WTC11 (cell line): ENCODE measurements at regions not wholly inside any gene's neighbourhood (a gene's known extent, or its start where the extent isn't known, plus 50 kb on each side); places are given as distances from the start of the nearest gene placed in this dataset.

Source experiments
- ATAC-seq: fragments of 200-7000 bp; cut with Tn5 transposase; 2 replicates; pipeline ENCODE4 v1.10.0; 2021; ENCODE audit warnings: mild to moderate bottlenecking, moderate library complexity
- CTCF ChIA-PET: fragments of 300-600 bp; sonication (Branson Sonifier 250); formaldehyde crosslinking; loops from one replicate; lab custom pipeline; 2021; ENCODE audit warnings: antibody characterized with exemption; lab: Charles Lee
- POLR2A ChIA-PET: fragments of 350-600 bp; sonication (Branson Sonifier 250); formaldehyde crosslinking; loops from one replicate; lab custom pipeline; 2021; ENCODE audit warnings: antibody characterized with exemption; lab: Charles Lee
- DNase-seq: peaks from one replicate; pipeline ENCODE4 v3.0.0; 2021; ENCODE audit warnings: low spot score
- H3K27ac Mint-ChIP-seq: 2 replicates; pipeline ENCODE4 v1.8.0; 2021; ENCODE audit warnings: mixed read lengths
- H3K27me3 Mint-ChIP-seq: 2 replicates; pipeline ENCODE4 v1.8.0; 2021; ENCODE audit warnings: low read depth, mild to moderate bottlenecking, moderate library complexity, mixed read lengths
- H3K36me3 Mint-ChIP-seq: 2 replicates; pipeline ENCODE4 v1.8.0; 2021; ENCODE audit warnings: mixed read lengths
- H3K4me1 Mint-ChIP-seq: 2 replicates; pipeline ENCODE4 v1.8.0; 2022; ENCODE audit warnings: mixed read lengths
- H3K4me3 Mint-ChIP-seq: 2 replicates; pipeline ENCODE4 v1.8.0; 2021; ENCODE audit warnings: mild to moderate bottlenecking, moderate library complexity, mixed read lengths
- H3K9me3 Mint-ChIP-seq: 2 replicates; pipeline ENCODE4 v1.8.0; 2021; ENCODE audit warnings: mixed read lengths
- ATF3 ChIP-seq: sonication (generic); formaldehyde crosslinking; conservative IDR thresholded peaks from 2 replicates; pipeline ENCODE4 v1.8.1; 2022; ENCODE audit warnings: mild to moderate bottlenecking, missing genetic modification reagents
- CREB1 ChIP-seq: sonication (generic); formaldehyde crosslinking; IDR thresholded peaks from 2 replicates; pipeline ENCODE4 v1.8.0; 2023; ENCODE audit warnings: mild to moderate bottlenecking, missing genetic modification reagents
- E2F4 ChIP-seq: sonication (generic); formaldehyde crosslinking; IDR thresholded peaks from 2 replicates; pipeline ENCODE4 v1.8.1; 2022; ENCODE audit warnings: low read depth, mild to moderate bottlenecking, moderate library complexity, missing genetic modification reagents, borderline replicate concordance
- FOXK1 ChIP-seq: sonication (generic); formaldehyde crosslinking; IDR thresholded peaks from 2 replicates; pipeline ENCODE4 v1.8.0; 2022; ENCODE audit warnings: mild to moderate bottlenecking, moderate library complexity, missing genetic modification reagents
- GABPB1 ChIP-seq: sonication (generic); formaldehyde crosslinking; IDR thresholded peaks from 2 replicates; pipeline ENCODE4 v1.8.1; 2023; ENCODE audit warnings: mild to moderate bottlenecking, missing genetic modification reagents
- GTF2I ChIP-seq: fragments of 250-450 bp; sonication (Bioruptor Pico); conservative IDR thresholded peaks from 2 replicates; pipeline ENCODE4 v1.4.0; 2021; ENCODE audit warnings: mild to moderate bottlenecking
- HMGA2 ChIP-seq: fragments of 250-450 bp; sonication (Bioruptor Pico); IDR thresholded peaks from 2 replicates; pipeline ENCODE4 v1.4.0; 2021; ENCODE audit warnings: mild to moderate bottlenecking, moderate library complexity
- MAX ChIP-seq: sonication (generic); formaldehyde crosslinking; IDR thresholded peaks from 2 replicates; pipeline ENCODE4 v1.8.0; 2022; ENCODE audit warnings: mild to moderate bottlenecking, missing genetic modification reagents
- NFE2L1 ChIP-seq: sonication (generic); formaldehyde crosslinking; IDR thresholded peaks from 2 replicates; pipeline ENCODE4 v1.8.1; 2023; ENCODE audit warnings: missing genetic modification reagents
- TCF7 ChIP-seq: sonication (generic); formaldehyde crosslinking; IDR thresholded peaks from 2 replicates; pipeline ENCODE4 v1.8.0; 2022; ENCODE audit warnings: mild to moderate bottlenecking, low read depth, missing genetic modification reagents, moderate library complexity
- ZMAT4 ChIP-seq: fragments of 250-450 bp; sonication (Bioruptor Pico); IDR thresholded peaks from 2 replicates; pipeline ENCODE4 v1.9.0; 2021; ENCODE audit warnings: mild to moderate bottlenecking
- ZNF219 ChIP-seq: sonication (generic); formaldehyde crosslinking; IDR thresholded peaks from 2 replicates; pipeline ENCODE4 v1.8.0; 2023; ENCODE audit warnings: missing genetic modification reagents, mild to moderate bottlenecking, borderline replicate concordance
- ZNF263 ChIP-seq: sonication (generic); formaldehyde crosslinking; IDR thresholded peaks from 2 replicates; pipeline ENCODE4 v1.8.1; 2022; ENCODE audit warnings: low read depth, mild to moderate bottlenecking, moderate library complexity, missing genetic modification reagents
- ZNF281 ChIP-seq: sonication (generic); formaldehyde crosslinking; IDR thresholded peaks from 2 replicates; pipeline ENCODE4 v1.8.0; 2023; ENCODE audit warnings: mild to moderate bottlenecking, missing genetic modification reagents

GRCh38 chr1:221117548-221117951 is 238.3 kb downstream of the HLX start (continued):
- TF ChIP-seq E2F4 (CRISPR knock-in tag) (no peak), ZNF281 (no peak), HMGA2 (CRISPR knock-in tag) (no peak), ATF3 (no peak), ZMAT4 (CRISPR knock-in tag) (no peak), TCF7 (CRISPR knock-in tag) (no peak), ZNF219 (CRISPR knock-in tag) (no peak)

- CTCF ChIA-PET, result no interaction called here
- POLR2A ChIA-PET, result no interaction called here
Measured at GRCh38 chr1:221118176-221118937, 239.1 kb downstream of the HLX start.

GRCh38 chr1:221118938-221119320 is 239.7 kb downstream of the HLX start:
- TF ChIP-seq ZNF263 (CRISPR knock-in tag) (no peak), CREB1 (CRISPR knock-in tag) (no peak)
- no peak for ATAC-seq
- POLR2A ChIA-PET, result no interaction called here
- Mint-ChIP-seq H3K27me3 (no peaks in the 10 kb centered on the region), H3K36me3 (peaks cover 3% of the 10 kb centered on the region; the same call in 1 of the 2 replicates), H3K4me1 (0 out of 2 replicates have a peak, but pooled peaks cover 4% of the 10 kb centered on the region), H3K9me3 (peaks cover 20% of the 10 kb centered on the region), H3K27ac (no peak overlapping the region), H3K4me3 (no peak overlapping the region)
- no peak for DNase-seq
- CTCF ChIA-PET, result no interaction called here

More at GRCh38 chr1:221118176-221118937, 239.1 kb downstream of the HLX start:
- Mint-ChIP-seq H3K4me1 (0 out of 2 replicates have a peak, but pooled peaks cover 4% of the 10 kb centered on the region), H3K27me3 (no peaks in the 10 kb centered on the region), H3K27ac (no peak overlapping the region), H3K9me3 (peaks cover 20% of the 10 kb centered on the region), H3K36me3 (peaks cover 3% of the 10 kb centered on the region; the same call in 1 of the 2 replicates), H3K4me3 (no peak overlapping the region)
- DNase-seq, result no peak
- TF ChIP-seq E2F4 (CRISPR knock-in tag), result no peak
- TF ChIP-seq NFE2L1 (CRISPR knock-in tag), result no peak
- no peak for TF ChIP-seq FOXK1 (CRISPR knock-in tag)
- TF ChIP-seq GABPB1, result no peak
- TF ChIP-seq MAX (CRISPR knock-in tag), result no peak
- no peak for TF ChIP-seq GTF2I (CRISPR knock-in tag)
- ATAC-seq, result no peak
